K562 (cell line): ENCODE measurements at regions not wholly inside any gene's neighbourhood (a gene's known extent, or its start where the extent isn't known, plus 50 kb on each side); places are given as distances from the start of the nearest gene placed in this dataset.

ENCODE experiments used
- ATAC-seq: fragments of 200-7000 bp; cut with Tn5 transposase; 3 replicates; pipeline ENCODE4 v1.9.1; 2020; ENCODE audit warnings: moderate library complexity
- BruUV-seq: library from RNA; stranded (reverse); fragments of 400-500 nt; replicated peaks from 2 replicates; lab custom pipeline; 2021; lab: Mats Ljungman, UMichigan
- CTCF ChIA-PET: fragments of 300-600 bp; formaldehyde crosslinking; extraction: SDS; loops from one replicate; lab custom pipeline; 2021; ENCODE audit warnings: low intra/inter-chr PET ratio; lab: Yijun Ruan, JAX
- POLR2A ChIA-PET: fragments of 300-600, 350-650 bp; sonication (Branson Sonifier 250); formaldehyde crosslinking; extraction: SDS; loops from one replicate; lab custom pipeline; 2021; ENCODE audit warnings: antibody characterized with exemption, inconsistent platforms; lab: Yijun Ruan, JAX
- DNase-seq, 4 experiments: peaks; one replicate each; pipeline versions ENCODE4 v3.0.0 to v3.0.0-alpha.2; 2011 to 2018; ENCODE audit warnings: low spot score in 3 of 4, mixed read lengths in 3 of 4; ENCODE audit errors: extremely low read depth in 1 of 4
- FAIRE-seq: peaks from 2 replicates; lab custom pipeline; 2011; peaks lifted over from hg19 to GRCh38; lab: Jason Lieb, UNC
- H2AFZ ChIP-seq: 2 replicates; pipeline ENCODE4 v1.6.0; 2011; ENCODE audit warnings: low read depth, low read length, control low read depth, inconsistent platforms
- H3K27ac ChIP-seq: fragments of 200-600 bp; 3 replicates; pipeline ENCODE4 v1.8.0; 2011; ENCODE audit warnings: low read depth, mild to moderate bottlenecking, control low read depth, inconsistent platforms, low read length, moderate library complexity, mixed read lengths; ENCODE audit errors: extremely low read depth
- H3K27me3 ChIP-seq, 2 experiments: fragments of 300-600 bp in 1 of 2; 2 replicates in 1 of 2; 3 replicates in 1 of 2; pipeline versions ENCODE4 v1.6.0 to v1.8.0; 2011; ENCODE audit warnings: inconsistent platforms in 2 of 2, low read length in 2 of 2, mild to moderate bottlenecking in 1 of 2, mixed read lengths in 1 of 2, moderate library complexity in 1 of 2; ENCODE audit not compliant: control insufficient read depth in 2 of 2, insufficient read depth in 2 of 2
- H3K36me3 ChIP-seq: fragments of 300-600 bp; 3 replicates; pipeline ENCODE4 v1.8.0; 2011; ENCODE audit warnings: mild to moderate bottlenecking, low read length, inconsistent platforms; ENCODE audit not compliant: control insufficient read depth, insufficient read depth
- H3K4me1 ChIP-seq, 2 experiments: fragments of 200-600 bp in 1 of 2; replicated peaks in 1 of 2; 2 replicates in 1 of 2; 3 replicates in 1 of 2; pipeline versions ENCODE4 v1.5.1 to v1.8.0; 2011; ENCODE audit warnings: inconsistent platforms in 2 of 2, low read length in 2 of 2, mild to moderate bottlenecking in 1 of 2, mixed read lengths in 1 of 2, moderate library complexity in 1 of 2; ENCODE audit not compliant: control insufficient read depth in 2 of 2, insufficient read depth in 2 of 2
- H3K4me2 ChIP-seq: 2 replicates; pipeline ENCODE4 v1.6.1; 2011; ENCODE audit warnings: low read length, control low read depth, inconsistent platforms, mixed read lengths; ENCODE audit not compliant: insufficient read depth
- H3K4me3 ChIP-seq: fragments of 200-600 bp; sonication (generic), shearing (Covaris generic); 2 replicates; pipeline ENCODE4 v1.5.1; 2016; ENCODE audit warnings: control low read depth, inconsistent platforms
- H3K79me2 ChIP-seq: fragments of 200-600 bp; 3 replicates; pipeline ENCODE4 v1.8.0; 2011; ENCODE audit warnings: low read length, inconsistent platforms; ENCODE audit not compliant: control insufficient read depth, insufficient read depth
- H3K9ac ChIP-seq, 2 experiments: 2 replicates each; pipeline versions ENCODE4 v1.6.0 to v1.6.1; 2011; ENCODE audit warnings: low read depth in 2 of 2, low read length in 2 of 2, control low read depth in 1 of 2, inconsistent platforms in 1 of 2, mild to moderate bottlenecking in 1 of 2, mixed read lengths in 1 of 2; ENCODE audit not compliant: insufficient read depth in 1 of 2
- H3K9me1 ChIP-seq: one replicate; pipeline ENCODE4 v1.6.0; 2011; ENCODE audit warnings: inconsistent platforms, mild to moderate bottlenecking, low read length, moderate library complexity; ENCODE audit not compliant: control insufficient read depth, insufficient read depth
- H3K9me3 ChIP-seq: replicated peaks from 2 replicates; pipeline ENCODE4 v1.5.1; 2011; ENCODE audit warnings: low read depth, low read length, inconsistent platforms; ENCODE audit not compliant: control insufficient read depth, insufficient read depth
- H4K20me1 ChIP-seq: replicated peaks from 2 replicates; pipeline ENCODE4 v1.6.1; 2011; ENCODE audit warnings: low read length, inconsistent platforms, mixed read lengths; ENCODE audit not compliant: control insufficient read depth, insufficient read depth
- EGR1 ChIP-seq: fragments of 450-650 bp; conservative IDR thresholded peaks from 2 replicates; pipeline ENCODE4 v1.6.1; 2017; ENCODE audit warnings: mild to moderate bottlenecking
- KDM4B ChIP-seq, 2 experiments: fragments of 450-650 bp in 1 of 2; sonication (generic) in 1 of 2; IDR thresholded peaks; 2 replicates each; pipeline ENCODE4 v1.6.1; 2016 to 2017; ENCODE audit warnings: borderline replicate concordance in 2 of 2, antibody characterized with exemption in 1 of 2, low read depth in 1 of 2, mild to moderate bottlenecking in 1 of 2
- PATZ1 ChIP-seq: fragments of 250-450 bp; sonication (Bioruptor Pico); IDR thresholded peaks from 2 replicates; pipeline ENCODE4 v1.5.0; 2020; ENCODE audit warnings: mild to moderate bottlenecking, borderline replicate concordance
- RAD21 ChIP-seq, 2 experiments: fragments of 250-450 bp in 1 of 2; fragments of 450-650 bp in 1 of 2; sonication (Bioruptor Pico) in 1 of 2; formaldehyde crosslinking in 1 of 2; IDR thresholded peaks in 1 of 2; conservative IDR thresholded peaks in 1 of 2; 2 replicates each; pipeline versions ENCODE4 v1.4.0 to v1.8.0; 2020 to 2022; ENCODE audit warnings: mild to moderate bottlenecking in 2 of 2, moderate library complexity in 1 of 2
- SFPQ ChIP-seq: fragments of 200-400 bp; formaldehyde crosslinking; IDR thresholded peaks from 2 replicates; pipeline ENCODE4 v1.6.1; 2017; ENCODE audit warnings: mild to moderate bottlenecking, low read depth, low read length, moderate library complexity
- SMC3 ChIP-seq: conservative IDR thresholded peaks from 2 replicates; pipeline ENCODE4 v1.6.1; 2011; ENCODE audit warnings: low read depth, low read length, improper control_type of control experiment; ENCODE audit not compliant: insufficient read depth
- TFAM ChIP-seq: fragments of 250-450 bp; sonication (Bioruptor Pico); conservative IDR thresholded peaks from 2 replicates; pipeline ENCODE4 v1.5.0; 2021; ENCODE audit warnings: mild to moderate bottlenecking, moderate library complexity
- WGBS: fragments of 100-300 bp; shearing (Covaris generic); methylation state at CpG from one replicate; pipeline ENCODE4 v1.1.6; 2016; ENCODE audit warnings: low coverage, mixed read lengths; ENCODE audit not compliant: insufficient coverage; ENCODE audit errors: missing lambda C conversion rate; 5-methylcytosine and 5-hydroxymethylcytosine counted together
- in situ Hi-C: fragments of 300-500 bp; cut with MboI; formaldehyde crosslinking; loops from 4 replicates; pipeline ENCODE4 v1.15.0; 2018; ENCODE audit warnings: inconsistent platforms, mixed read lengths
- intact Hi-C: fragments of 100-400 bp; cut with micrococcal nuclease; formaldehyde crosslinking; loops from 2 replicates; pipeline ENCODE4 v1.14.2; 2022

- no peak for ATAC-seq
- Histone ChIP-seq H3K9ac (no peak overlapping the region), H3K9me1 (no peaks in the 10 kb centered on the region), H2AFZ (no peak overlapping the region), H3K9me3 (no peaks in the 10 kb centered on the region), H3K4me2 (no peak overlapping the region), H3K27ac (no peak overlapping the region), H3K4me3 (no peak overlapping the region), H3K79me2 (no peaks in the 10 kb centered on the region), H3K27me3 (peaks cover 0 to 4% of the 10 kb centered on the region in 2 experiments; a peak in 1 of 5 replicates), H4K20me1 (no peaks in the 10 kb centered on the region), H3K36me3 (no peaks in the 10 kb centered on the region), H3K4me1 (no peaks in the 10 kb centered on the region)
- TF ChIP-seq EGR1 (peak; percentile 67), PATZ1 (CRISPR knock-in tag) (no peak)
- POLR2A ChIA-PET, result no interaction called here
- FAIRE-seq, result no peak
- no TSS peak for BruUV-seq
- no peak for DNase-seq
- in situ Hi-C loops, result no loop called here
- CTCF ChIA-PET, result no interaction called here
- intact Hi-C loops, result no loop called here
- 3% methylated on average over 3 of the region's 3 CpGs for WGBS
Measured at GRCh38 chr1:56410405-56410804, 169.0 kb downstream of the PLPP3 start.

GRCh38 chr1:56409112-56409691 is 170.2 kb downstream of the PLPP3 start:
- peak; percentile 14 to 37 (median 25) for DNase-seq
- Histone ChIP-seq H2AFZ (no peak overlapping the region), H3K27ac (no peak overlapping the region), H3K4me2 (no peak overlapping the region), H3K9ac (no peak overlapping the region), H3K27me3 (peaks cover 0 to 4% of the 10 kb centered on the region in 2 experiments; a peak in 1 of 5 replicates), H4K20me1 (no peaks in the 10 kb centered on the region), H3K9me1 (no peaks in the 10 kb centered on the region), H3K4me3 (no peak overlapping the region), H3K9me3 (no peaks in the 10 kb centered on the region), H3K79me2 (no peaks in the 10 kb centered on the region), H3K4me1 (no peaks in the 10 kb centered on the region), H3K36me3 (no peaks in the 10 kb centered on the region)
- WGBS, result 2% methylated on average over 8 of the region's 8 CpGs
- BruUV-seq, result no TSS peak
- no peak for FAIRE-seq
- ChIA-PET POLR2A (no interaction called here), CTCF (interaction anchor here (1.0 to 1.6 kb wide), 3 partner anchors 156 to 176 kb away, joined by 3 to 5 read pairs (median 3); no protein-coding TSS in a partner anchor)
- ATAC-seq, result peak; percentile 83
- intact Hi-C loops (loop anchor here (2.0 kb wide), 1 partner anchor 176 kb away; no protein-coding TSS in a partner anchor), in situ Hi-C loops (no loop called here)
- TF ChIP-seq KDM4B (IDR thresholded peaks at IDR 0.05; ENCODE audit: borderline replicate concordance in 2 of 2, low read depth in 1 of 2) (no peak), SMC3 (peak; percentile 43; the same call in 1 of the 2 replicates), TFAM (CRISPR knock-in tag) (no peak), RAD21 (CRISPR knock-in tag; conservative IDR thresholded peaks at IDR 0.05 in 1 of 2, IDR thresholded peaks at IDR 0.05 in 1 of 2) (peak in 1 of 2 experiments; percentile 47; a peak in 2 of 4 replicates), SFPQ (no peak)
